ENCODE measurements at regions not wholly inside any gene's neighbourhood (a gene's known extent, or its start where the extent isn't known, plus 50 kb on each side); places are given as distances from the start of the nearest gene placed in this dataset.
"Not testable (repeated sequence)": the region's sequence is repeated elsewhere in the genome, so short reads cannot be mapped to it uniquely, and the experiment has no call there.

- Histone ChIP-seq H3K4me3 (no peak overlapping the region), H3K36me3 (replicated peaks in 1 of 2) (no peaks in the 10 kb centered on the region), H3K27ac (no peak overlapping the region), H3K4me1 (replicated peaks in 1 of 2) (no peaks in the 10 kb centered on the region), H3K27me3 (no peaks in the 10 kb centered on the region), H3K9me3 (replicated peaks in 1 of 3) (no peaks in the 10 kb centered on the region)
- 89 to 91% (median 90%) methylated on average over 5 of the region's 5 CpGs for WGBS, 4 donors
- intact Hi-C loops (cut with DNase I), result no loop called here
- DNase-seq, result no peak
- TF ChIP-seq POLR2A (IDR thresholded peaks at IDR 0.05) (no peak), CTCF (IDR thresholded peaks at IDR 0.05) (no peak)
Measured at GRCh38 chr13:110045919-110046318, 259.5 kb upstream of the IRS2 start.

GRCh38 chr13:110045202-110045601 lies 258.8 kb upstream of the IRS2 start:
- no peaks in the 10 kb centered on the region for H3K27me3 ChIP-seq
- H3K27ac ChIP-seq, result no peak overlapping the region
- H3K9me3 ChIP-seq (replicated peaks in 1 of 3), result no peaks in the 10 kb centered on the region
- H3K4me3 ChIP-seq, result no peak overlapping the region
- no peaks in the 10 kb centered on the region for H3K36me3 ChIP-seq (replicated peaks in 1 of 2)
- no peak for DNase-seq
- intact Hi-C loops (cut with DNase I), result no loop called here
- TF ChIP-seq POLR2A (IDR thresholded peaks at IDR 0.05) (no peak), CTCF (IDR thresholded peaks at IDR 0.05) (no peak)
- no peaks in the 10 kb centered on the region for H3K4me1 ChIP-seq (replicated peaks in 1 of 2)
- WGBS, 4 donors, result 84 to 95% (median 90%) methylated on average over 10 of the region's 10 CpGs

- Histone ChIP-seq H3K27ac (no peak overlapping the region), H3K9me3 (replicated peaks in 1 of 3) (no peaks in the 10 kb centered on the region), H3K4me3 (no peak overlapping the region), H3K4me1 (replicated peaks in 1 of 2) (no peaks in the 10 kb centered on the region), H3K36me3 (replicated peaks in 1 of 2) (no peaks in the 10 kb centered on the region), H3K27me3 (no peaks in the 10 kb centered on the region)
- 52 to 67% (median 63%) methylated on average over 15 of the region's 15 CpGs for WGBS, 4 donors
- no peak for DNase-seq
- TF ChIP-seq CTCF (IDR thresholded peaks at IDR 0.05), result no peak
- intact Hi-C loops (cut with DNase I), result no loop called here
Measured at GRCh38 chr13:110044551-110045111, 258.2 kb upstream of the IRS2 start.

GRCh38 chr13:110042253-110042950 lies 256.0 kb upstream of the IRS2 start:
- Histone ChIP-seq H3K36me3 (replicated peaks in 1 of 2) (no peaks in the 10 kb centered on the region), H3K4me3 (no peak overlapping the region), H3K9me3 (replicated peaks in 1 of 3) (no peaks in the 10 kb centered on the region), H3K4me1 (replicated peaks in 1 of 2) (no peaks in the 10 kb centered on the region), H3K27me3 (no peaks in the 10 kb centered on the region), H3K27ac (no peak overlapping the region)
- no peak for DNase-seq
- no peak for TF ChIP-seq POLR2A (IDR thresholded peaks at IDR 0.05)
- no peak for TF ChIP-seq CTCF (IDR thresholded peaks at IDR 0.05)
- intact Hi-C loops (cut with DNase I), result no loop called here
- WGBS, 4 donors, result 77 to 82% (median 79%) methylated on average over 13 to 14 of the region's 14 CpGs

- 84 to 97% (median 92%) methylated on average over 4 of the region's 4 CpGs for WGBS, 4 donors
- H3K27me3 ChIP-seq; DNase-seq; H3K9me3 ChIP-seq (replicated peaks in 1 of 3); H3K36me3 ChIP-seq (replicated peaks in 1 of 2); intact Hi-C loops (cut with DNase I); H3K27ac ChIP-seq; H3K4me1 ChIP-seq (replicated peaks in 1 of 2); H3K4me3 ChIP-seq: not testable (repeated sequence)
Measured at GRCh38 chr13:110041638-110042037, 255.3 kb upstream of the IRS2 start.

All from adrenal gland (tissue), 9 donors.